ENCODE measurements at regions not wholly inside any gene's neighbourhood (a gene's known extent, or its start where the extent isn't known, plus 50 kb on each side); places are given as distances from the start of the nearest gene placed in this dataset.

DNA sequence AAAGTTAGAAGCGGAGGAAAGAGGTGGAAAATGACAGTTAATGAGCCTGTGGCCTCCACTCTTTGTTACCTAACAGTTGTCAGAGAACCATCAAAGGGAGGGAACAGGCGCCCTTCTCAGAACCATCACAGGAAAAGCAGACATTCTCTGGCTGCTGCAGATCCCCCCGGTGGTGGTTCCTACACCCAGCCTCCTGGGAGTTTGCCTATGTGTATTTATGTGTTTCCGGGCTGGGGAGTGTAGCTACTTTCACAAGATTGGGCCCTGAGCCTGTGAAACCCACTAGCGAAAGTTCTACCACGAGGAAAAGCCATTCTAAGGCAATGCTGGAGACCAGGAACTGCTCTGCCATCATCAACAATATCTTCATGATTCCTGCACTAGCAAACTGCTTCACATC, 52.7 kb upstream of the BCOR start:
- 84% methylated on average over 6 of the region's 6 CpGs for WGBS (ENCODE audit: insufficient coverage)
- H3K9me3 ChIP-seq (ENCODE audit: control insufficient read depth, insufficient read depth, low read length): no peaks in the 10 kb centered on the region
- no peak overlapping the region for H3K4me3 Mint-ChIP-seq
- TF ChIP-seq, protein P1, sequence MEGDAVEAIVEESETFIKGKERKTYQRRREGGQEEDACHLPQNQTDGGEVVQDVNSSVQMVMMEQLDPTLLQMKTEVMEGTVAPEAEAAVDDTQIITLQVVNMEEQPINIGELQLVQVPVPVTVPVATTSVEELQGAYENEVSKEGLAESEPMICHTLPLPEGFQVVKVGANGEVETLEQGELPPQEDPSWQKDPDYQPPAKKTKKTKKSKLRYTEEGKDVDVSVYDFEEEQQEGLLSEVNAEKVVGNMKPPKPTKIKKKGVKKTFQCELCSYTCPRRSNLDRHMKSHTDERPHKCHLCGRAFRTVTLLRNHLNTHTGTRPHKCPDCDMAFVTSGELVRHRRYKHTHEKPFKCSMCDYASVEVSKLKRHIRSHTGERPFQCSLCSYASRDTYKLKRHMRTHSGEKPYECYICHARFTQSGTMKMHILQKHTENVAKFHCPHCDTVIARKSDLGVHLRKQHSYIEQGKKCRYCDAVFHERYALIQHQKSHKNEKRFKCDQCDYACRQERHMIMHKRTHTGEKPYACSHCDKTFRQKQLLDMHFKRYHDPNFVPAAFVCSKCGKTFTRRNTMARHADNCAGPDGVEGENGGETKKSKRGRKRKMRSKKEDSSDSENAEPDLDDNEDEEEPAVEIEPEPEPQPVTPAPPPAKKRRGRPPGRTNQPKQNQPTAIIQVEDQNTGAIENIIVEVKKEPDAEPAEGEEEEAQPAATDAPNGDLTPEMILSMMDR (IDR thresholded peaks at IDR 0.05): no peak
- H3K4me3 ChIP-seq (ENCODE audit: low read length): no peak overlapping the region
- ATAC-seq: no peak
- H3K4me1 Mint-ChIP-seq: peaks cover 15 to 27% of the 10 kb centered on the region in 2 donors
- no peak overlapping the region for H3K27ac Mint-ChIP-seq
- H3K27me3 Mint-ChIP-seq (ENCODE audit: low read depth in 2 of 2): peaks cover 10 to 33% of the 10 kb centered on the region in 2 donors
- DNase-seq: no peak
- H3K27ac ChIP-seq (ENCODE audit: low read length): no peak overlapping the region
- H3K9me3 Mint-ChIP-seq: no peaks in the 10 kb centered on the region
- peaks cover 19% of the 10 kb centered on the region for H3K27me3 ChIP-seq (ENCODE audit: control insufficient read depth, insufficient read depth, low read length)
- intact Hi-C loops (cut with micrococcal nuclease): loop anchor here (5.0 kb wide), 3 partner anchors 53 to 338 kb away; partner anchors contain the start of gene BCOR
- peaks cover 80% of the 10 kb centered on the region for H3K4me1 ChIP-seq (ENCODE audit: control insufficient read depth, insufficient read depth, low read length)
- no peaks in the 10 kb centered on the region for H3K36me3 ChIP-seq (ENCODE audit: control insufficient read depth, insufficient read depth, low read length)
- H3K36me3 Mint-ChIP-seq: no peaks in the 10 kb centered on the region

DNA sequence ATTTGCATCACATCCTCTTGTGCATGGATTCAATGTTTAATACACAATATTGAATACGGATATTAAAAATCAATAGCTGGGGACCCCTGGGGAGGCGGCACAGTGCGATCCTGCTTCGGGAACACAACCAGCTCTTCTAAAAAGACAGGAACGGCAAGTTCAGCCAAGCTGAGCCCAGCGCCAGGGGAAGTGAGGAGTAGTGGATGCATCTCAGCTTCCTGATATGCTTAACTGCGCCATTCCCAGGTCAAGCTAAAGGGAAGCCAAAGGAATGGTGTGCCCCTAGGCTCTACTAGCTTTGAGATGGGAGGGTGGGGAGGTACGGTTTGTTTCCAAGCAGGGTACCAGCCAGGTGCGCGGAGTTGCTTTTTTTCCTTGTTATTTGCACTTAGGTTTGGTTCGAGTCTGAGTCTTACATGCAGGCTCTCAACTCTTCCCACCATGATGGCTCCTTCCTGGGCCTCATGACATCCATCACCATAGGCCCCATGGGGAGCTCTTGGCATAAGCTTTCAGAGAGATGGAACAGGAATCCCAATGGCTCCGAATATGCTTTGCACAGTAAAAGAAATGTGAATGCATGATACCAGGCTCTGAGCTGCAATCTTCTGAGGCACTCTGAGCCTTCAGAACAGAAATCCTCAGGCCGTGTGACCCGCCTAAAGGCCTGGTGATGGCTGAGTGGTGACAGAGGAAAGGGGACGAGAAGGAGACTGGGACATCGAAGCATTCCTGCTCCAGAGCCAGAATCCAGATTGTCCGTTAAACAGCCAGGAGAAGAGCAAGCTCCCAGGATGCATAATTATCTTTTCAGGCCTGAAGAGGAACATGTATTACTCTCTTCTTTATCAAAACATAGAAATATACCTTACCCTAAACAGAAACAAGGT, 51.8 kb upstream of the BCOR start:
- DNase-seq (no peak), ATAC-seq (no peak)
- Histone ChIP-seq H3K27me3 (ENCODE audit: control insufficient read depth, insufficient read depth, low read length) (peaks cover 21% of the 10 kb centered on the region), H3K36me3 (ENCODE audit: control insufficient read depth, insufficient read depth, low read length) (no peaks in the 10 kb centered on the region), H3K4me1 (ENCODE audit: control insufficient read depth, insufficient read depth, low read length) (peaks cover 75% of the 10 kb centered on the region), H3K27ac (ENCODE audit: low read length) (no peak overlapping the region), H3K4me3 (ENCODE audit: low read length) (no peak overlapping the region), H3K9me3 (ENCODE audit: control insufficient read depth, insufficient read depth, low read length) (no peaks in the 10 kb centered on the region)
- 76% methylated on average over 13 of the region's 17 CpGs for WGBS (ENCODE audit: insufficient coverage)
- H3K4me1 Mint-ChIP-seq: peaks cover 15 to 25% of the 10 kb centered on the region in 2 donors
- H3K27ac Mint-ChIP-seq: peak overlapping the region in 1 of 2 donors; percentile 44
- no peaks in the 10 kb centered on the region for H3K9me3 Mint-ChIP-seq
- peak overlapping the region; percentile 78 for H3K4me3 Mint-ChIP-seq
- H3K27me3 Mint-ChIP-seq (ENCODE audit: low read depth in 2 of 2): peaks cover 10 to 33% of the 10 kb centered on the region in 2 donors
- no peaks in the 10 kb centered on the region for H3K36me3 Mint-ChIP-seq
- intact Hi-C loops (cut with micrococcal nuclease): loop anchor here (5.0 kb wide), 4 partner anchors 42 to 337 kb away; partner anchors contain the start of gene BCOR
- TF ChIP-seq, protein P1 (IDR thresholded peaks at IDR 0.05): no peak

DNA sequence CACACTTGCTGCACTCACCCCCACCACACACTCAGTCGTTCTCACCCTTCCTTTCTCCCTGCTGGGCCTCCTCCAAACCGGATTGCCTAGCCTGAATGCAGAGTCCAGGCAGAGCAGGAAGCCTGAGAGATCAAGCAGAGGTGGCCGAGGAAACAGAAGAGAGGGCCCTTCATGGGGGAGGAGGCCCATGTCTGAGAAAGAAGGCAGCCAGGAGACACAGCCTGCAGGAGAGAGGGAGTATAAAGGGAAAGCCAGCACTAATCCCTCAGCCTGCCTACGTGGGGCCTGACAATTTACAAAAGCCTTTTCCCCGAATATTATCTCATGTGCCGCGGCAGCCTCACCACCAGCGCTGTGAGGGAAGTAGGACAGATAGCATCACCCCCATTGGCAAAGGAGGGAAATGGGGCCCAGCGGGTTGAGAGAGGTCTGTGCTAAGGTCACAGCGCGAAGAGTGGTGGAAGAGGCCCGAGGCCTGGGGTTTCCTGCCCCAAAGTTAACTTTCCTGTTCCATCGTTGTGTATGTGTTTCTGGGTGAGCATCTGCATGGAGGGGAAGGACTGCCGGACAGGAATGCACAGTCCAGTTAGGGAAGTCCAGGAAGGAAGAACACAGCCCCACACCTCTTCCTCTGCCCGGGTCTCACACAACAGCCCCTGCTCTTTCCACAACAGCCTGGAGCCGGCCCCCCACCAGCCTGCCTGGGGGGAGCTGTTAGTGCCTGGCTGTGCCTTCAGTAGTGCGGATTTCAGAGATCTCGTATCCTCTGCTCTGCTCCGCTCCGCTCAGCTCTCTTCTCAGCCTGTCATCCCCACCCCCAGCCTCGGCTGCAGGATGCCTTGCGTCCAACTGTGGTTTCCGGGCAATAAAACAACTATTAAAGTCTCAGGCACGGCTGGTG, 50.9 kb upstream of the BCOR start:
- Histone ChIP-seq H3K4me3 (ENCODE audit: low read length) (no peak overlapping the region), H3K9me3 (ENCODE audit: control insufficient read depth, insufficient read depth, low read length) (no peaks in the 10 kb centered on the region), H3K27ac (ENCODE audit: low read length) (no peak overlapping the region), H3K36me3 (ENCODE audit: control insufficient read depth, insufficient read depth, low read length) (no peaks in the 10 kb centered on the region), H3K27me3 (ENCODE audit: control insufficient read depth, insufficient read depth, low read length) (peaks cover 21% of the 10 kb centered on the region), H3K4me1 (ENCODE audit: control insufficient read depth, insufficient read depth, low read length) (peaks cover 67% of the 10 kb centered on the region)
- no peaks in the 10 kb centered on the region for H3K36me3 Mint-ChIP-seq
- WGBS (ENCODE audit: insufficient coverage): 33% methylated on average over 15 of the region's 24 CpGs
- peak overlapping the region in 1 of 2 donors; percentile 44 for H3K27ac Mint-ChIP-seq
- peaks cover 10 to 33% of the 10 kb centered on the region in 2 donors for H3K27me3 Mint-ChIP-seq (ENCODE audit: low read depth in 2 of 2)
- H3K4me1 Mint-ChIP-seq: peaks cover 15 to 21% of the 10 kb centered on the region in 2 donors
- peak overlapping the region; percentile 78 for H3K4me3 Mint-ChIP-seq
- H3K9me3 Mint-ChIP-seq: no peaks in the 10 kb centered on the region
- TF ChIP-seq, protein P1 (IDR thresholded peaks at IDR 0.05): no peak
- no peak for DNase-seq
- intact Hi-C loops (cut with micrococcal nuclease): loop anchor here (5.0 kb wide), 1 partner anchor 41 kb away; no protein-coding TSS in a partner anchor
- ATAC-seq: peak; percentile 16 to 58 (median 27)

Data from natural killer cell (primary cell).